NCI-H345 (cell line): ENCODE measurements at regions not wholly inside any gene's neighbourhood (a gene's known extent, or its start where the extent isn't known, plus 50 kb on each side); places are given as distances from the start of the nearest gene placed in this dataset.
"Not testable (repeated sequence)": the region's sequence is repeated elsewhere in the genome, so short reads cannot be mapped to it uniquely, and the experiment has no call there.

Experiments used
- DNase-seq: peaks from one replicate; lab custom pipeline; 2025; lab: John Stamatoyannopoulos, UW

DNA sequence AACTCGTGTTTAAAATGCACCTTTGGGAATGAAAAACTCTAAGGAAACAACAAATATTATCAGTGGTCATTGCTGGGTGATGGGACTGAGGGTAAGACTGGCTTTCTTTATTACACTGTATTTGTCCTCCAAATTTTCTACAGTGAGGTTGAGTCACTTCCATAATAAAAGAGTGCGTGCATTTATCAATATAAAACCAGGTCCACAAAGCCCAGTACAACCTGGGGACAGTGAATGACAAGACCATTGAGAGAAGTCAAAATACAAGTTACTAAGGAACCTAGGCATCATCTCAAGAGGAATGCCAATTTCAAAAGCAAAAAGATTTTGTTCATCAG is 76.4 kb downstream of the MAGED4 start:
- no peak for DNase-seq

GRCh38 chrX:52261463-52262194 is 76.9 kb downstream of the MAGED4 start:
- peak; percentile 90 for DNase-seq

GRCh38 chrX:52262195-52262546 is 77.5 kb downstream of the MAGED4 start:
- DNase-seq, result no peak

GRCh38 chrX:52263417-52263816 is 78.7 kb downstream of the MAGED4 start:
- DNase-seq, result no peak

GRCh38 chrX:52265713-52266112 is 81.0 kb downstream of the MAGED4 start:
- DNase-seq, result peak; percentile 51

- not testable (repeated sequence) for DNase-seq
These were observed 83.8 kb downstream of the MAGED4 start for GRCh38 chrX:52268502-52268901.

DNA sequence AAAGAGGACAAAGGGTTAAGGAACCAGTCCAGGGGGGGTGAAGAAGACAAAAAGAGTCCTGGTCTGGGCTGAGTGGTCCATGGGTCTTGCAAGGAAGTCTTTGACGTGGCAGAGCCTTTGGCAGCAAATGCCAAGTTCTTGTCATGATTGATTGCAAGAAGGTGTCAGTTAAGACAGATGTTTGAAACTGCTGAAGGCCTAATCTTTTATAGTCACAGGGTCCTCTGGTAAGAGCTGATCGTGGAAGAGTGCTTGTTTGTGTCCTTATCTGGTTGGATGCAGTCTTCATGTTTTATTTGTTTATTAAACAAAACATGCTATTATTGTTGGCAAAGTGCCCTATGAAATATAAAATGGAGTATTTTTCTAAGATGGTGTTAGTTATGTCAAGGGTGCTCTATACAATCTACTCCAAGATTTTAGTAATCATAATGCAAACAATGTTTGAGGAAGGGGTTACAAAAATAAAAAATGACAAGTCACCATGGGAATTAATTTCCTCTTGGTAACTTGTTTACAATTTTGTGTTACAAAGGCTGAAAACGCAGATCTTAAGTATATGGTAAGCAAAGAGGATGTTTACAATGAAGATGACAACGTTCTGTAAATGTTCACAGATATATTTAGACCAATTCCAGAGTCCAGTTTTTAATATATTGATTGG is 85.9 kb downstream of the MAGED4 start:
- DNase-seq, result no peak

GRCh38 chrX:52271206-52271605 is 86.5 kb downstream of the MAGED4 start:
- DNase-seq, result no peak

DNA sequence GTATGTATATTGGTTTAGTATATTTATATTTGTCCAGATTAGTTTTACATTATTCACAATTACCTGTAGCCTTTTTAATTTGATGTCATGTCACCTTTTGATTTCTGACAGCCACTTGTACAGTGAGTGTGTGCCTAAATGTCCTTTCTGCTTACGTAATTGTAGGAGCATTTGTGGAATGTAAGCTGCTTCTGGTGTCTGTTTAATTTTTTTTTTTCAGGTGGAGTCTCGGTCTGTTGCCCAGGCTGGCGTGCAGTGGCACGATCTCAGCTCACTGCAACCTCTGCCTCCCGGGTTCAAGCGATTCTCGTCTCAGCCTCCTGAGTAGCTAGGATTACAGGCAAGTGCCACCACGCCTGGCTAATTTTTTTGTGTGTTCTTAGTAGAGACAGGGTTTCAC is 91.2 kb upstream of the XAGE2 start:
- DNase-seq, result no peak

GRCh38 chrX:52280812-52281211 is 88.0 kb upstream of the XAGE2 start:
- DNase-seq, result no peak

DNA sequence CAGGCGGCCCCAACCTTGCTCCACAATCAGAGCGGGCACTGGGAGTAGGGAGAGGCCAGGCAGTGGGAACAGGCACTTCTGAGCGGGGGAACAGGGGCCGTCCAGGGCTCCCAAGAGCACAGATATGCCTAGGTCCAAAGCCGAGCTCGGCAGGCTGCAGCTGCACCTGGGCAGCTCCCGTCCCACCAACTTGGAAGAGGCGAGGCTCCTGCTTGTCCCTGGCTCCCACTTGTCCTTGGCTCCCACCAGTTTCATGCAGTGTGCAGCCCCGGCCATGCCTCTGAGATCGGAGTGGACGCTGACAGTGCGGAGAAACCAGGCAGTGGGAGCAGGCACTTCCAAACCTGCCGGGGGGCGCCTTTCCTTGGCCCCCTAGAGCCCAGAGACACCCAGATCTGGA is 84.0 kb upstream of the XAGE2 start:
- DNase-seq, result no peak

- DNase-seq, result not testable (repeated sequence)
These were observed 69.9 kb upstream of the XAGE2 start for GRCh38 chrX:52298968-52299367.

DNA sequence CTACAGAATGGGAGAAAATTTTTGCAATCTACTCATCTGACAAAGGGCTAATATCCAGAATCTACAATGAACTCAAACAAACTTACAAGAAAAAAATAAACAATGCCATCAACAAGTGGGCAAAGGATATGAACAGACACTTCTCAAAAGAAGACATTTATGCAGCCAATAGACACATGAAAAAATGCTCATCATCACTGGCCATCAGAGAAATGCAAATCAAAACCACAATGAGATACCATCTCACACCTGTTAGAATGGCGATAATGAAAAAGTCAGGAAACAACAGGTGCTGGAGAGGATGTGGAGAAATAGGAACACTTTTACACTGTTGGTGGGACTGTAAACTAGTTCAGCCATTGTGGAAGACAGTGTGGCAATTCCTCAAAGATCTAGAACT is 60.3 kb upstream of the XAGE2 start:
- DNase-seq, result not testable (repeated sequence)
